H9 (cell line): ENCODE measurements at regions not wholly inside any gene's neighbourhood (a gene's known extent, or its start where the extent isn't known, plus 50 kb on each side); places are given as distances from the start of the nearest gene placed in this dataset.
A peak's percentile ranks its signal among the peaks of the same experiment; 100 is the strongest.

Experiments
- DNase-seq: peaks from one replicate; pipeline ENCODE4 v3.0.0-alpha.2; 2017
- H2AFZ ChIP-seq: one replicate; pipeline ENCODE4 v1.6.1; 2013; ENCODE audit warnings: mild to moderate bottlenecking, low read length, control low read depth, moderate library complexity
- H2AK5ac ChIP-seq: 2 replicates; pipeline ENCODE4 v1.6.1; 2013; ENCODE audit warnings: low read length, control low read depth, mixed read lengths; ENCODE audit not compliant: insufficient read length
- H2BK120ac ChIP-seq: one replicate; pipeline ENCODE4 v1.6.1; 2013; ENCODE audit warnings: low read depth, mild to moderate bottlenecking, low read length, control low read depth, inconsistent platforms; ENCODE audit not compliant: poor library complexity, severe bottlenecking
- H2BK12ac ChIP-seq: 2 replicates; pipeline ENCODE4 v1.6.1; 2013; ENCODE audit warnings: low read length, control low read depth, mixed read lengths, low read depth; ENCODE audit not compliant: insufficient read length
- H2BK15ac ChIP-seq: 2 replicates; pipeline ENCODE4 v1.6.1; 2013; ENCODE audit warnings: low read depth, low read length, control low read depth
- H2BK20ac ChIP-seq: one replicate; pipeline ENCODE4 v1.6.1; 2013; ENCODE audit warnings: low read depth, mild to moderate bottlenecking, low read length, control low read depth, inconsistent platforms; ENCODE audit not compliant: poor library complexity, severe bottlenecking
- H2BK5ac ChIP-seq: 2 replicates; pipeline ENCODE4 v1.6.1; 2013; ENCODE audit warnings: low read length, control low read depth, mixed read lengths; ENCODE audit not compliant: insufficient read length
- H3K14ac ChIP-seq: 2 replicates; pipeline ENCODE4 v1.6.1; 2013; ENCODE audit warnings: low read length, control low read depth; ENCODE audit not compliant: insufficient read depth
- H3K18ac ChIP-seq: 2 replicates; pipeline ENCODE4 v1.6.1; 2013; ENCODE audit warnings: low read depth, mild to moderate bottlenecking, mixed read lengths, low read length, control low read depth; ENCODE audit not compliant: insufficient read length
- H3K23ac ChIP-seq: 2 replicates; pipeline ENCODE4 v1.6.1; 2013; ENCODE audit warnings: low read length, control low read depth, mixed read lengths, low read depth; ENCODE audit not compliant: insufficient read length
- H3K23me2 ChIP-seq: 2 replicates; pipeline ENCODE4 v1.6.1; 2013; ENCODE audit warnings: low read depth, mild to moderate bottlenecking, mixed read lengths, low read length, control low read depth; ENCODE audit not compliant: insufficient read length, poor library complexity, severe bottlenecking
- H3K27ac ChIP-seq: 2 replicates; pipeline ENCODE4 v1.5.1; 2013; ENCODE audit warnings: low read length, control low read depth, mixed read lengths, low read depth; ENCODE audit not compliant: insufficient read length
- H3K27me3 ChIP-seq: 2 replicates; pipeline ENCODE4 v1.6.1; 2013; ENCODE audit warnings: low read length, control low read depth, inconsistent platforms; ENCODE audit not compliant: insufficient read depth
- H3K4ac ChIP-seq: 2 replicates; pipeline ENCODE4 v1.6.1; 2013; ENCODE audit warnings: low read depth, mild to moderate bottlenecking, control low read depth, inconsistent platforms, low read length, moderate library complexity
- H3K4me1 ChIP-seq: 2 replicates; pipeline ENCODE4 v1.6.1; 2013; ENCODE audit warnings: low read length, control low read depth, inconsistent platforms; ENCODE audit not compliant: insufficient read depth
- H3K4me2 ChIP-seq: 2 replicates; pipeline ENCODE4 v1.6.1; 2013; ENCODE audit warnings: low read length, control low read depth, mixed read lengths; ENCODE audit not compliant: insufficient read length, insufficient read depth
- H3K56ac ChIP-seq: 2 replicates; pipeline ENCODE4 v1.6.1; 2013; ENCODE audit warnings: low read depth, mild to moderate bottlenecking, mixed read lengths, low read length, control low read depth; ENCODE audit not compliant: insufficient read length
- H3K79me1 ChIP-seq: 2 replicates; pipeline ENCODE4 v1.6.1; 2013; ENCODE audit warnings: low read depth, mild to moderate bottlenecking, moderate library complexity, low read length, control low read depth, inconsistent platforms; ENCODE audit not compliant: insufficient read depth, poor library complexity, severe bottlenecking
- H3K79me2 ChIP-seq: 2 replicates; pipeline ENCODE4 v1.6.1; 2013; ENCODE audit warnings: low read length, control low read depth, inconsistent platforms; ENCODE audit not compliant: insufficient read depth
- H3K9ac ChIP-seq: 2 replicates; pipeline ENCODE4 v1.6.1; 2013; ENCODE audit warnings: low read length, control low read depth, mixed read lengths; ENCODE audit not compliant: insufficient read length; ENCODE audit errors: extremely low read depth
- H3K9me3 ChIP-seq: one replicate; pipeline ENCODE4 v1.6.1; 2013; ENCODE audit warnings: low read depth, low read length, inconsistent platforms; ENCODE audit not compliant: control insufficient read depth
- H3T11ph ChIP-seq: one replicate; pipeline ENCODE4 v1.6.1; 2013; ENCODE audit warnings: mild to moderate bottlenecking, low read length, control low read depth, inconsistent platforms
- H4K20me1 ChIP-seq: one replicate; pipeline ENCODE4 v1.6.1; 2013; ENCODE audit not compliant: control insufficient read depth, insufficient read length, insufficient read depth
- H4K5ac ChIP-seq: 2 replicates; pipeline ENCODE4 v1.6.1; 2013; ENCODE audit warnings: low read depth, mild to moderate bottlenecking, mixed read lengths, low read length, control low read depth; ENCODE audit not compliant: insufficient read length
- H4K8ac ChIP-seq: replicated peaks from 2 replicates; pipeline ENCODE4 v1.6.1; 2013; ENCODE audit warnings: low read length, control low read depth, mixed read lengths, low read depth; ENCODE audit not compliant: insufficient read length
- H4K91ac ChIP-seq: 2 replicates; pipeline ENCODE4 v1.6.1; 2013; ENCODE audit warnings: low read depth, mild to moderate bottlenecking, moderate library complexity, mixed read lengths, low read length, control low read depth; ENCODE audit not compliant: insufficient read length
- H3K27ac Mint-ChIP-seq, 3 experiments: 2 replicates in 2 of 3; 3 replicates in 1 of 3; pipeline ENCODE4 v1.8.0; 2020 to 2021; ENCODE audit warnings: mixed read lengths in 3 of 3, mild to moderate bottlenecking in 1 of 3, moderate library complexity in 1 of 3
- H3K27me3 Mint-ChIP-seq: 2 replicates; pipeline ENCODE4 v1.8.0; 2021; ENCODE audit warnings: low read depth, mild to moderate bottlenecking, moderate library complexity, mixed read lengths
- H3K36me3 Mint-ChIP-seq, 3 experiments: 2 replicates in 2 of 3; 3 replicates in 1 of 3; pipeline ENCODE4 v1.8.0; 2020 to 2021; ENCODE audit warnings: low read depth in 3 of 3, mixed read lengths in 3 of 3; ENCODE audit not compliant: insufficient read depth in 1 of 3
- H3K4me1 Mint-ChIP-seq, 2 experiments: 2 replicates each; pipeline ENCODE4 v1.8.0; 2020; ENCODE audit warnings: mixed read lengths in 2 of 2
- H3K4me3 Mint-ChIP-seq, 2 experiments: 2 replicates in 1 of 2; 3 replicates in 1 of 2; pipeline ENCODE4 v1.8.0; 2020 to 2021; ENCODE audit warnings: mild to moderate bottlenecking in 2 of 2, mixed read lengths in 2 of 2, moderate library complexity in 1 of 2
- H3K9me3 Mint-ChIP-seq, 2 experiments: 2 replicates in 1 of 2; 3 replicates in 1 of 2; pipeline ENCODE4 v1.8.0; 2020; ENCODE audit warnings: mild to moderate bottlenecking in 2 of 2, mixed read lengths in 2 of 2, moderate library complexity in 1 of 2
- CTCF ChIP-seq: fragments of 200-600 bp; sonication (generic); conservative IDR thresholded peaks from 3 replicates; pipeline ENCODE4 v1.8.0; 2021; ENCODE audit warnings: antibody characterized with exemption, mild to moderate bottlenecking
- WGBS: extraction: QIAGEN DNeasy Blood & Tissue Kit; methylation state at CpG from one replicate; pipeline ENCODE4 v1.1.7; 2013; ENCODE audit warnings: missing lambda C conversion rate, low lambda C conversion rate, mixed read lengths; ENCODE audit not compliant: insufficient read length; ENCODE audit errors: extremely low coverage; 5-methylcytosine and 5-hydroxymethylcytosine counted together

GRCh38 chr6:169121013-169121412, 132.6 kb downstream of the THBS2 start:
- H2BK12ac ChIP-seq: no peak overlapping the region
- H4K91ac ChIP-seq: no peak overlapping the region
- H3K27ac ChIP-seq: no peak overlapping the region
- H4K5ac ChIP-seq: no peak overlapping the region
- no peak overlapping the region for H2BK5ac ChIP-seq
- no peak for DNase-seq
- H4K8ac ChIP-seq: no peak overlapping the region
- H3K4me3 Mint-ChIP-seq: no peak overlapping the region
- no peaks in the 10 kb centered on the region for H3K23me2 ChIP-seq
- no peaks in the 10 kb centered on the region for H3K79me2 ChIP-seq
- peaks cover 5 to 15% (median 12%) of the 10 kb centered on the region in 3 experiments; a peak in 5 of 7 replicates for H3K36me3 Mint-ChIP-seq
- no peak overlapping the region for H3K4ac ChIP-seq
- WGBS: no CpG with 5 or more reads among the region's 3 CpGs
- no peaks in the 10 kb centered on the region for H3K4me1 ChIP-seq
- no peak overlapping the region for H2BK15ac ChIP-seq
- H3K23ac ChIP-seq: no peak overlapping the region
- H2AFZ ChIP-seq: no peak overlapping the region
- H3K27ac Mint-ChIP-seq: no peak overlapping the region
- no peak overlapping the region for H3K4me2 ChIP-seq
- no peak overlapping the region for H2BK120ac ChIP-seq
- TF ChIP-seq CTCF: peak; percentile 33; the same call in 2 of the 3 replicates
- H3K56ac ChIP-seq: no peak overlapping the region
- H2BK20ac ChIP-seq: no peak overlapping the region
- no peak overlapping the region for H2AK5ac ChIP-seq
- peaks cover 2 to 3% of the 10 kb centered on the region in 2 experiments; a peak in 2 of 4 replicates for H3K4me1 Mint-ChIP-seq
- H3K27me3 Mint-ChIP-seq: peaks cover 2% of the 10 kb centered on the region; the same call in 1 of the 2 replicates
- H3K27me3 ChIP-seq: no peaks in the 10 kb centered on the region
- peaks cover 14 to 22% of the 10 kb centered on the region in 2 experiments for H3K9me3 Mint-ChIP-seq
- no peaks in the 10 kb centered on the region for H3K9me3 ChIP-seq
- no peaks in the 10 kb centered on the region for H3K79me1 ChIP-seq
- H3K14ac ChIP-seq: no peak overlapping the region
- no peak overlapping the region for H3T11ph ChIP-seq
- H4K20me1 ChIP-seq: no peaks in the 10 kb centered on the region
- H3K18ac ChIP-seq: no peak overlapping the region
- H3K9ac ChIP-seq: no peak overlapping the region
